ENCODE measurements at regions not wholly inside any gene's neighbourhood (a gene's known extent, or its start where the extent isn't known, plus 50 kb on each side); places are given as distances from the start of the nearest gene placed in this dataset.

- DNase-seq, result no peak
- H3K23me2 ChIP-seq (ENCODE audit: insufficient read length, low read depth, low read length, poor library complexity, severe bottlenecking), result no peaks in the 10 kb centered on the region
- peak overlapping the region in 1 of 3 experiments; percentile 20; a peak in 1 of 7 replicates for H3K27ac Mint-ChIP-seq
- no peak overlapping the region for H3K27ac ChIP-seq (ENCODE audit: insufficient read length, low read depth, low read length)
- no peaks in the 10 kb centered on the region; the same call in none of the 2 replicates for H3K27me3 Mint-ChIP-seq (ENCODE audit: low read depth)
- no peak overlapping the region for H4K5ac ChIP-seq (ENCODE audit: insufficient read length, low read depth, low read length)
- no peaks in the 10 kb centered on the region for H3K36me3 Mint-ChIP-seq (ENCODE audit: insufficient read depth in 1 of 3, low read depth in 3 of 3)
- H3K4me1 ChIP-seq (ENCODE audit: insufficient read depth, low read length), result no peaks in the 10 kb centered on the region
- no peaks in the 10 kb centered on the region for H3K79me2 ChIP-seq (ENCODE audit: insufficient read depth, low read length)
- no peak overlapping the region for H2AFZ ChIP-seq (ENCODE audit: low read length)
- H3K4ac ChIP-seq (ENCODE audit: low read depth, low read length), result no peak overlapping the region
- no peak overlapping the region for H3K4me3 Mint-ChIP-seq
- H3K23ac ChIP-seq (ENCODE audit: insufficient read length, low read depth, low read length), result no peak overlapping the region
- no peak overlapping the region for H4K91ac ChIP-seq (ENCODE audit: insufficient read length, low read depth, low read length)
- H4K8ac ChIP-seq (replicated peaks; ENCODE audit: insufficient read length, low read depth, low read length), result no peak overlapping the region
- peaks cover 6 to 7% of the 10 kb centered on the region in 2 experiments for H3K4me1 Mint-ChIP-seq
- no peak overlapping the region for H3T11ph ChIP-seq (ENCODE audit: low read length)
- no peak overlapping the region for H3K14ac ChIP-seq (ENCODE audit: insufficient read depth, low read length)
- no peaks in the 10 kb centered on the region for H3K79me1 ChIP-seq (ENCODE audit: insufficient read depth, low read depth, low read length, poor library complexity, severe bottlenecking)
- no peak overlapping the region for H2BK5ac ChIP-seq (ENCODE audit: insufficient read length, low read length)
- no peak overlapping the region for H2AK5ac ChIP-seq (ENCODE audit: insufficient read length, low read length)
- H3K27me3 ChIP-seq (ENCODE audit: insufficient read depth, low read length), result no peaks in the 10 kb centered on the region
- TF ChIP-seq CTCF (conservative IDR thresholded peaks at IDR 0.05), result no peak
- H2BK15ac ChIP-seq (ENCODE audit: low read depth, low read length), result no peak overlapping the region
- H2BK20ac ChIP-seq (ENCODE audit: low read depth, low read length, poor library complexity, severe bottlenecking), result no peak overlapping the region
- H3K4me2 ChIP-seq (ENCODE audit: insufficient read depth, insufficient read length, low read length), result no peak overlapping the region
- H3K56ac ChIP-seq (ENCODE audit: insufficient read length, low read depth, low read length), result no peak overlapping the region
- H2BK120ac ChIP-seq (ENCODE audit: low read depth, low read length, poor library complexity, severe bottlenecking), result no peak overlapping the region
- H3K9me3 Mint-ChIP-seq, result no peaks in the 10 kb centered on the region
- WGBS (ENCODE audit: extremely low coverage, insufficient read length, low lambda C conversion rate), result no CpG with 5 or more reads among the region's 1 CpG
- H3K9ac ChIP-seq (ENCODE audit: extremely low read depth, insufficient read length, low read length), result no peak overlapping the region
- no peak overlapping the region for H3K18ac ChIP-seq (ENCODE audit: insufficient read length, low read depth, low read length)
- H2BK12ac ChIP-seq (ENCODE audit: insufficient read length, low read depth, low read length), result no peak overlapping the region
- no peaks in the 10 kb centered on the region for H4K20me1 ChIP-seq (ENCODE audit: control insufficient read depth, insufficient read depth, insufficient read length)
- no peaks in the 10 kb centered on the region for H3K9me3 ChIP-seq (ENCODE audit: control insufficient read depth, low read depth, low read length)
Observed at GRCh38 chr10:120182431-120182830, 274.6 kb upstream of the PLPP4 start.

Measured in H9 (cell line).